Adrenal gland (tissue), 5 donors: ENCODE measurements at regions not wholly inside any gene's neighbourhood (a gene's known extent, or its start where the extent isn't known, plus 50 kb on each side); places are given as distances from the start of the nearest gene placed in this dataset.

Source experiments
- CTCF ChIP-seq, 6 experiments: fragments of 450-650 bp in 4 of 6; fragments of 200-600 bp in 2 of 6; sonication (generic) in 1 of 6; IDR thresholded peaks; 1 replicate in 5 of 6; 2 replicates in 1 of 6; pipeline versions ENCODE4 v1.5.1 to v1.8.0; 2016 to 2021; ENCODE audit warnings: antibody characterized with exemption in 6 of 6, mild to moderate bottlenecking in 2 of 6, moderate library complexity in 1 of 6
- POLR2A ChIP-seq, 2 donors: fragments of 450-650 bp; IDR thresholded peaks; one replicate each; pipeline ENCODE4 v1.6.1; 2017; ENCODE audit warnings: antibody characterized with exemption in 2 of 2, mild to moderate bottlenecking in 2 of 2, moderate library complexity in 1 of 2
- donor health status: DM: no; HTN: no; CAD: no.

- TF ChIP-seq CTCF (IDR thresholded peaks at IDR 0.05): no peak
- no peak for TF ChIP-seq POLR2A (IDR thresholded peaks at IDR 0.05)
Measured at GRCh38 chr1:209218113-209218512, 365.4 kb upstream of the CAMK1G start.
